A549 (cell line): ENCODE measurements at regions not wholly inside any gene's neighbourhood (a gene's known extent, or its start where the extent isn't known, plus 50 kb on each side); places are given as distances from the start of the nearest gene placed in this dataset.

Experiments
- ATAC-seq, 2 experiments: fragments of 200-7000 bp in 1 of 2; fragments of >200 bp in 1 of 2; cut with Nextera tagmentation in 1 of 2; cut with Tn5 transposase in 1 of 2; 3 replicates each; pipeline versions ENCODE4 v1.8.0 to v1.9.1; 2018 to 2020; ENCODE audit warnings: mild to moderate bottlenecking in 1 of 2, moderate library complexity in 1 of 2
- CTCF ChIA-PET: fragments of 300-600 bp; sonication (Branson Sonifier 250); formaldehyde crosslinking; extraction: SDS; loops from one replicate; lab custom pipeline; 2021; ENCODE audit warnings: antibody characterized with exemption, inconsistent platforms; lab: Yijun Ruan, JAX
- POLR2A ChIA-PET: fragments of 350-600 bp; formaldehyde crosslinking; extraction: SDS; loops from one replicate; lab custom pipeline; 2021; ENCODE audit warnings: antibody characterized with exemption, inconsistent platforms; lab: Yijun Ruan, JAX
- DNase-seq, 2 experiments: peaks; one replicate each; pipeline versions ENCODE4 v3.0.0 to v3.0.0-alpha.2; 2011 to 2016; ENCODE audit warnings: low read depth in 1 of 2, low spot score in 1 of 2
- FAIRE-seq: peaks from 2 replicates; lab custom pipeline; 2011; peaks lifted over from hg19 to GRCh38; lab: Jason Lieb, UNC
- H3K27ac ChIP-seq, 2 experiments: fragments of >200 bp; sonication (Bioruptor Twin); formaldehyde crosslinking; 3 replicates each; pipeline ENCODE4 v1.5.1; 2016 to 2017
- H3K4me1 ChIP-seq: fragments of >200 bp; sonication (Bioruptor Twin); formaldehyde crosslinking; 3 replicates; pipeline ENCODE4 v1.6.1; 2016
- H3K4me2 ChIP-seq: fragments of >200 bp; sonication (Bioruptor Twin); formaldehyde crosslinking; 3 replicates; pipeline ENCODE4 v1.6.1; 2016
- H3K4me3 ChIP-seq: fragments of >200 bp; sonication (Bioruptor Twin); formaldehyde crosslinking; 3 replicates; pipeline ENCODE4 v1.5.1; 2016
- H3K9me3 ChIP-seq: fragments of >200 bp; sonication (Bioruptor Twin); formaldehyde crosslinking; 3 replicates; pipeline ENCODE4 v1.6.1; 2016
- BCL3 ChIP-seq: fragments of >200 bp; sonication (Bioruptor Twin); formaldehyde crosslinking; IDR thresholded peaks from 3 replicates; pipeline ENCODE4 v1.6.1; 2016
- BHLHE40 ChIP-seq: IDR thresholded peaks from 2 replicates; pipeline ENCODE4 v1.6.1; 2012; ENCODE audit warnings: low read depth, low read length, inconsistent platforms
- CBX2 ChIP-seq: fragments of 200-600 bp; sonication (generic); IDR thresholded peaks from 2 replicates; pipeline ENCODE4 v1.6.1; 2016; ENCODE audit warnings: low read depth, mild to moderate bottlenecking, borderline replicate concordance
- CBX8 ChIP-seq: fragments of 200-600 bp; sonication (generic); IDR thresholded peaks from 2 replicates; pipeline ENCODE4 v1.6.1; 2016
- CEBPB ChIP-seq, 2 experiments: fragments of >200 bp in 1 of 2; sonication (Bioruptor Twin) in 1 of 2; formaldehyde crosslinking in 1 of 2; IDR thresholded peaks; 2 replicates each; pipeline ENCODE4 v1.6.1; 2012 to 2016
- CHD2 ChIP-seq: fragments of 150-350 bp; IDR thresholded peaks from 2 replicates; pipeline ENCODE4 v1.6.1; 2014; ENCODE audit warnings: low read length; ENCODE audit not compliant: partially characterized antibody
- CTCF ChIP-seq: fragments of >200 bp; sonication (Bioruptor Twin); formaldehyde crosslinking; IDR thresholded peaks from 3 replicates; pipeline ENCODE4 v1.5.1; 2016
- EHMT2 ChIP-seq: fragments of 200-600 bp; sonication (generic); IDR thresholded peaks from 2 replicates; pipeline ENCODE4 v1.6.1; 2016; ENCODE audit warnings: antibody characterized with exemption, low read depth, mild to moderate bottlenecking, moderate library complexity
- EP300 ChIP-seq, 2 experiments: fragments of >200 bp; sonication (Bioruptor Twin); formaldehyde crosslinking; IDR thresholded peaks; 2 replicates in 1 of 2; 3 replicates in 1 of 2; pipeline ENCODE4 v1.6.1; 2016 to 2017
- FOSB ChIP-seq: fragments of 250-450 bp; sonication (Bioruptor Pico); IDR thresholded peaks from 2 replicates; pipeline ENCODE4 v1.5.0; 2020; ENCODE audit warnings: mild to moderate bottlenecking, moderate library complexity
- FOSL2 ChIP-seq, 2 experiments: fragments of 450-650 bp in 1 of 2; fragments of >200 bp in 1 of 2; sonication (Bioruptor Twin) in 1 of 2; formaldehyde crosslinking; IDR thresholded peaks; 2 replicates each; pipeline versions ENCODE4 v1.5.0 to v1.6.1; 2016 to 2020; ENCODE audit warnings: mild to moderate bottlenecking in 1 of 2, moderate library complexity in 1 of 2
- HES2 ChIP-seq: fragments of >200 bp; sonication (Bioruptor Twin); formaldehyde crosslinking; IDR thresholded peaks from 2 replicates; pipeline ENCODE4 v1.6.1; 2016
- JUNB ChIP-seq: fragments of >200 bp; sonication (Bioruptor Twin); formaldehyde crosslinking; IDR thresholded peaks from 2 replicates; pipeline ENCODE4 v1.6.1; 2016
- KDM1A ChIP-seq: fragments of 200-600 bp; sonication (generic); IDR thresholded peaks from 2 replicates; pipeline ENCODE4 v1.6.1; 2016; ENCODE audit warnings: low read depth, mild to moderate bottlenecking
- KDM5A ChIP-seq: fragments of 200-600 bp; sonication (generic); IDR thresholded peaks from 2 replicates; pipeline ENCODE4 v1.6.1; 2016; ENCODE audit warnings: antibody characterized with exemption, mild to moderate bottlenecking
- MAFK ChIP-seq: fragments of 450-650 bp; IDR thresholded peaks from 2 replicates; pipeline ENCODE4 v1.6.1; 2014; ENCODE audit not compliant: partially characterized antibody
- NPAS2 ChIP-seq: fragments of 250-450 bp; sonication (Bioruptor Pico); IDR thresholded peaks from 2 replicates; pipeline ENCODE4 v1.8.0; 2022; ENCODE audit warnings: mild to moderate bottlenecking, moderate library complexity, borderline replicate concordance
- NR3C1 ChIP-seq: fragments of >200 bp; sonication (Bioruptor Twin); formaldehyde crosslinking; IDR thresholded peaks from 3 replicates; pipeline ENCODE4 v1.6.1; 2017
- POLR2A ChIP-seq: IDR thresholded peaks from 2 replicates; pipeline ENCODE4 v1.6.1; 2012; ENCODE audit warnings: mild to moderate bottlenecking, low read length
- POLR2AphosphoS2 ChIP-seq: conservative IDR thresholded peaks from 2 replicates; pipeline ENCODE4 v1.6.1; 2012; ENCODE audit warnings: low read length, improper control_type of control experiment, inconsistent platforms
- RCOR1 ChIP-seq: fragments of 150-350 bp; IDR thresholded peaks from 2 replicates; pipeline ENCODE4 v1.6.1; 2014; ENCODE audit warnings: antibody characterized with exemption, low read length, low read depth
- RNF2 ChIP-seq: fragments of 200-600 bp; sonication (generic); IDR thresholded peaks from 2 replicates; pipeline ENCODE4 v1.6.1; 2016; ENCODE audit warnings: low read depth, mild to moderate bottlenecking, antibody characterized with exemption, moderate library complexity, borderline replicate concordance
- TP53 ChIP-seq: fragments of 250-450 bp; sonication (Bioruptor Pico); IDR thresholded peaks from 2 replicates; pipeline ENCODE4 v1.5.0; 2021; ENCODE audit warnings: mild to moderate bottlenecking, moderate library complexity
- ZFP36 ChIP-seq: fragments of 450-650 bp; IDR thresholded peaks from 2 replicates; pipeline ENCODE4 v1.6.1; 2014; ENCODE audit warnings: borderline replicate concordance; ENCODE audit not compliant: partially characterized antibody
- ZNF302 ChIP-seq: fragments of 250-450 bp; sonication (Bioruptor Pico); IDR thresholded peaks from 2 replicates; pipeline ENCODE4 v1.9.0; 2021; ENCODE audit warnings: inconsistent platforms, mild to moderate bottlenecking, moderate library complexity
- WGBS: methylation state at CpG from one replicate; pipeline ENCODE4 v1.1.6; 2017; ENCODE audit errors: missing lambda C conversion rate; 5-methylcytosine and 5-hydroxymethylcytosine counted together
- TF ChIP-seq, protein P1 (sequence below): fragments of 250-450 bp; sonication (Bioruptor Pico); IDR thresholded peaks from 2 replicates; pipeline ENCODE4 v1.5.0; 2020; ENCODE audit warnings: low read depth, mild to moderate bottlenecking, moderate library complexity
- TF ChIP-seq, protein P2 (sequence below): IDR thresholded peaks from 2 replicates; pipeline ENCODE4 v1.6.1; 2012
- TF ChIP-seq, protein P3 (sequence below): IDR thresholded peaks from 2 replicates; pipeline ENCODE4 v1.6.1; 2012

- TF ChIP-seq EP300 (IDR thresholded peaks at IDR 0.05) = no peak
- TF ChIP-seq, protein P1, sequence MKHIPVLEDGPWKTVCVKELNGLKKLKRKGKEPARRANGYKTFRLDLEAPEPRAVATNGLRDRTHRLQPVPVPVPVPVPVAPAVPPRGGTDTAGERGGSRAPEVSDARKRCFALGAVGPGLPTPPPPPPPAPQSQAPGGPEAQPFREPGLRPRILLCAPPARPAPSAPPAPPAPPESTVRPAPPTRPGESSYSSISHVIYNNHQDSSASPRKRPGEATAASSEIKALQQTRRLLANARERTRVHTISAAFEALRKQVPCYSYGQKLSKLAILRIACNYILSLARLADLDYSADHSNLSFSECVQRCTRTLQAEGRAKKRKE (CRISPR knock-in tag) = no peak
- no peak for TF ChIP-seq CHD2
- TF ChIP-seq POLR2A = no peak
- TF ChIP-seq RNF2 = no peak
- TF ChIP-seq RCOR1 = no peak
Observed at GRCh38 chr1:60899464-60899863, 182.9 kb upstream of the NFIA start (continued).

DNA sequence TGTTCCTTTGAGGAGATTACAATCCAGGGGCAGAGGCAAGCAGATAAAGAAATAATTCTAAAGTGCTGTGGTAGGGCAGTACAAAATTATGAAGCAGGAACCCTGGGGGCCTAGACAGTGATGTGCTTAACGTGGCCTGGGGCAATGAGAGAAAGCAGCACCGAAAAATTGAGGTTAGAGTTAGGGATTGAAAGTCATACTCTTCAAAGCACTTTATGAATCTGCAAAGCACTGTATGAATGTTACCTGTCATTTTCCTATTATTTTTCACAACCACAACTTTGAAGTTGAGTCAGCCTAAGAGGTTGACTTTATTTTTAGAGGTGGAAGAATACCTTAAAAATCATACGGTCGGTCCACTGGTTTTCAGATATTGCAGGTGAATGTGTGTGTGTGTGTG is 183.4 kb upstream of the NFIA start:
- Histone ChIP-seq H3K4me3 (no peak overlapping the region), H3K27ac (no peak overlapping the region), H3K9me3 (no peaks in the 10 kb centered on the region), H3K4me1 (no peaks in the 10 kb centered on the region), H3K4me2 (no peak overlapping the region)
- no peak for TF ChIP-seq CEBPB (IDR thresholded peaks at IDR 0.05)
- no peak for TF ChIP-seq BCL3
- no peak for TF ChIP-seq FOSL2 (IDR thresholded peaks at IDR 0.05)
- no peak for TF ChIP-seq FOSL2 (CRISPR knock-in tag; IDR thresholded peaks at IDR 0.05)
- TF ChIP-seq POLR2AphosphoS2 = no peak
- TF ChIP-seq EP300 (IDR thresholded peaks at IDR 0.05) = no peak
- no peak for TF ChIP-seq CTCF
- TF ChIP-seq, protein P1 (CRISPR knock-in tag) = no peak
- TF ChIP-seq TP53 (CRISPR knock-in tag) = no peak
- no peak for TF ChIP-seq CBX2
- DNase-seq (no peak), ATAC-seq (no peak), FAIRE-seq (no peak)
- POLR2A ChIA-PET = no interaction called here
- 44% methylated on average over 4 of the region's 4 CpGs for WGBS
- CTCF ChIA-PET = no interaction called here

DNA sequence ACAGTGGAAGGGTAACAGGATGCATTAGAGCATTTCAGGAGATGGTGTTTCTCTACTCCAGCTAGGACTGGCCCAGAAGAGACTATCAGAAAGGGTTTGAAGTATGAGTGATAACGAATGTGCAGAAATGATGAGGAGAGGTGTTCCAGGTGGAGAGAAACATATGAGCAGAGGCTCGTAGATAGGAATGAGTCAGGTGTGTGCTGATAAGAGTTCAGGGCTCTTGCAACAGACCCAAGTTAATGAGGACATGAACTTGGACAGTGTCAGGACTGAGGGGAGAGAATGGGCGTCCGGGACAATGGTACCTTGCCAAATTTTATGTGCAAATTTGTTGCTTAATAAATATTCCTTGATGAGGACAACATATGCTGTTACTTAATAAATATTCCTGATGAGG is 183.9 kb upstream of the NFIA start:
- ChIA-PET CTCF (interaction anchor here (0.6 kb wide), 1 partner anchor 530 kb away, joined by 3 read pairs; no protein-coding TSS in a partner anchor), POLR2A (no interaction called here)
- no peak overlapping the region for H3K4me2 ChIP-seq

More for the DNA sequence above, 183.9 kb upstream of the NFIA start:
- H3K9me3 ChIP-seq = no peaks in the 10 kb centered on the region
- 3% methylated on average over 4 of the region's 4 CpGs for WGBS
- TF ChIP-seq NPAS2 (CRISPR knock-in tag) (no peak), JUNB (no peak), BHLHE40 (no peak), NR3C1 (no peak), CHD2 (no peak), KDM5A (no peak), CBX8 (no peak), HES2 (no peak), MAFK (no peak), TP53 (CRISPR knock-in tag) (no peak), ZNF302 (CRISPR knock-in tag) (no peak), EHMT2 (no peak), KDM1A (no peak), ZFP36 (no peak), FOSB (CRISPR knock-in tag) (no peak)
- TF ChIP-seq, protein P1 (CRISPR knock-in tag) = no peak
- TF ChIP-seq, protein P2, sequence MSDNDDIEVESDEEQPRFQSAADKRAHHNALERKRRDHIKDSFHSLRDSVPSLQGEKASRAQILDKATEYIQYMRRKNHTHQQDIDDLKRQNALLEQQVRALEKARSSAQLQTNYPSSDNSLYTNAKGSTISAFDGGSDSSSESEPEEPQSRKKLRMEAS = no peak
- TF ChIP-seq, protein P3, sequence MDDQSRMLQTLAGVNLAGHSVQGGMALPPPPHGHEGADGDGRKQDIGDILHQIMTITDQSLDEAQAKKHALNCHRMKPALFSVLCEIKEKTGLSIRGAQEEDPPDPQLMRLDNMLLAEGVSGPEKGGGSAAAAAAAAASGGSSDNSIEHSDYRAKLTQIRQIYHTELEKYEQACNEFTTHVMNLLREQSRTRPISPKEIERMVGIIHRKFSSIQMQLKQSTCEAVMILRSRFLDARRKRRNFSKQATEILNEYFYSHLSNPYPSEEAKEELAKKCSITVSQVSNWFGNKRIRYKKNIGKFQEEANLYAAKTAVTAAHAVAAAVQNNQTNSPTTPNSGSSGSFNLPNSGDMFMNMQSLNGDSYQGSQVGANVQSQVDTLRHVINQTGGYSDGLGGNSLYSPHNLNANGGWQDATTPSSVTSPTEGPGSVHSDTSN = no peak
- TF ChIP-seq, all 56 proteins: peak for 0
- ATAC-seq (no peak), DNase-seq (no peak), FAIRE-seq (no peak)
- no peaks in the 10 kb centered on the region for H3K4me1 ChIP-seq
- no peak overlapping the region for H3K27ac ChIP-seq
- H3K4me3 ChIP-seq = no peak overlapping the region
